ENCODE measurements at regions not wholly inside any gene's neighbourhood (a gene's known extent, or its start where the extent isn't known, plus 50 kb on each side); places are given as distances from the start of the nearest gene placed in this dataset.

- no peak for TF ChIP-seq POLR2AphosphoS5 (IDR thresholded peaks at IDR 0.05; ENCODE audit: insufficient read depth, low read depth, low read length)
- TF ChIP-seq EZH2 (IDR thresholded peaks at IDR 0.05; ENCODE audit: borderline replicate concordance, low read depth, low read length, severe bottlenecking): no peak
- no peak for TF ChIP-seq CTCF (IDR thresholded peaks at IDR 0.05; ENCODE audit: extremely low read depth in 1 of 2, insufficient read depth in 1 of 2, low read depth in 1 of 2, low read length in 2 of 2)
- TF ChIP-seq POLR2A (IDR thresholded peaks at IDR 0.05; ENCODE audit: low read depth, low read length): no peak
- no peak for TF ChIP-seq MYC (IDR thresholded peaks at IDR 0.05; ENCODE audit: low read depth, low read length)
- no peak for TF ChIP-seq GATA2 (IDR thresholded peaks at IDR 0.05; ENCODE audit: insufficient read depth, insufficient read length, low read depth, low read length)
- TF ChIP-seq MAX (IDR thresholded peaks at IDR 0.05; ENCODE audit: insufficient read depth, insufficient read length): no peak
These were observed 103.9 kb upstream of the VASH1 start for GRCh38 chr14:76657404-76657803.
